IMR-90 (cell line): ENCODE measurements at regions not wholly inside any gene's neighbourhood (a gene's known extent, or its start where the extent isn't known, plus 50 kb on each side); places are given as distances from the start of the nearest gene placed in this dataset.

Source experiments
- ATAC-seq: fragments of 200-7000 bp; cut with Tn5 transposase; 2 replicates; pipeline ENCODE4 v1.9.1; 2020; ENCODE audit warnings: low read depth, mild to moderate bottlenecking, moderate library complexity
- BruUV-seq: library from RNA; stranded (reverse); fragments of 400-500 nt; replicated peaks from 2 replicates; lab custom pipeline; 2021; lab: Mats Ljungman, UMichigan
- CTCF ChIA-PET: fragments of 300-600 bp; formaldehyde crosslinking; extraction: SDS; loops from one replicate; lab custom pipeline; 2021; ENCODE audit warnings: antibody characterized with exemption; lab: Yijun Ruan, JAX
- POLR2A ChIA-PET: fragments of 300-600 bp; sonication (Branson Sonifier 250); formaldehyde crosslinking; loops from one replicate; lab custom pipeline; 2022; ENCODE audit warnings: antibody characterized with exemption; ENCODE audit not compliant: unreplicated experiment; lab: Charles Lee
- DNase-seq: peaks from one replicate; pipeline ENCODE4 v3.0.0; 2013
- H2AFZ ChIP-seq: replicated peaks from 2 replicates; pipeline ENCODE3; 2013; ENCODE audit warnings: low read length, mild to moderate bottlenecking; ENCODE audit not compliant: poor library complexity
- H2AK5ac ChIP-seq: 2 replicates; pipeline ENCODE4 v1.6.1; 2013; ENCODE audit warnings: low read depth, low read length, inconsistent platforms
- H2AK9ac ChIP-seq: replicated peaks from 2 replicates; pipeline ENCODE3; 2013; ENCODE audit warnings: mild to moderate bottlenecking, low read depth, low read length, moderate library complexity; ENCODE audit not compliant: poor library complexity
- H2BK120ac ChIP-seq: 2 replicates; pipeline ENCODE4 v1.6.1; 2013; ENCODE audit warnings: low read depth, low read length, inconsistent platforms
- H2BK15ac ChIP-seq: 3 replicates; pipeline ENCODE4 v1.6.1; 2013; ENCODE audit warnings: low read depth, low read length, inconsistent platforms
- H2BK20ac ChIP-seq: 2 replicates; pipeline ENCODE4 v1.6.1; 2013; ENCODE audit warnings: low read depth, mild to moderate bottlenecking, inconsistent platforms, low read length, moderate library complexity
- H2BK5ac ChIP-seq: 2 replicates; pipeline ENCODE4 v1.6.1; 2013; ENCODE audit warnings: mild to moderate bottlenecking, low read depth, low read length, inconsistent platforms; ENCODE audit not compliant: poor library complexity, severe bottlenecking
- H3K14ac ChIP-seq: replicated peaks from 2 replicates; pipeline ENCODE4 v1.6.1; 2013; ENCODE audit warnings: low read depth, low read length, inconsistent platforms
- H3K18ac ChIP-seq: 2 replicates; pipeline ENCODE4 v1.6.1; 2013; ENCODE audit warnings: low read depth, low read length, control low read depth
- H3K23ac ChIP-seq: 2 replicates; pipeline ENCODE4 v1.6.1; 2013; ENCODE audit warnings: low read depth, low read length, inconsistent platforms
- H3K27ac ChIP-seq: 2 replicates; pipeline ENCODE4 v1.5.1; 2013; ENCODE audit warnings: mild to moderate bottlenecking, control low read depth, low read length; ENCODE audit not compliant: insufficient read depth
- H3K27me3 ChIP-seq: 2 replicates; pipeline ENCODE4 v1.6.1; 2013; ENCODE audit warnings: low read length; ENCODE audit not compliant: control insufficient read depth, insufficient read depth
- H3K36me3 ChIP-seq: 2 replicates; pipeline ENCODE4 v1.6.1; 2013; ENCODE audit warnings: low read length, mixed read lengths; ENCODE audit not compliant: control insufficient read depth, insufficient read depth
- H3K4ac ChIP-seq: 2 replicates; pipeline ENCODE4 v1.6.1; 2013; ENCODE audit warnings: low read depth, low read length, inconsistent platforms
- H3K4me1 ChIP-seq: 2 replicates; pipeline ENCODE4 v1.6.1; 2013; ENCODE audit warnings: low read length, mixed read lengths; ENCODE audit not compliant: control insufficient read depth, insufficient read depth
- H3K4me2 ChIP-seq: 2 replicates; pipeline ENCODE4 v1.6.1; 2013; ENCODE audit warnings: low read depth, mild to moderate bottlenecking, control low read depth, low read length, moderate library complexity
- H3K4me3 ChIP-seq: 2 replicates; pipeline ENCODE4 v1.5.1; 2013; ENCODE audit warnings: low read depth, mild to moderate bottlenecking, control low read depth, low read length, moderate library complexity; ENCODE audit not compliant: insufficient read depth
- H3K56ac ChIP-seq: 2 replicates; pipeline ENCODE4 v1.6.1; 2013; ENCODE audit warnings: low read length, inconsistent platforms; ENCODE audit not compliant: insufficient read depth; ENCODE audit errors: extremely low read depth
- H3K79me1 ChIP-seq, 2 experiments: 2 replicates each; pipeline ENCODE4 v1.6.1; 2013; ENCODE audit warnings: low read length in 2 of 2, inconsistent platforms in 1 of 2, low read depth in 1 of 2
- H3K9ac ChIP-seq: 2 replicates; pipeline ENCODE4 v1.6.1; 2013; ENCODE audit warnings: low read depth, low read length, control low read depth
- H3K9me1 ChIP-seq: 2 replicates; pipeline ENCODE4 v1.6.1; 2013; ENCODE audit warnings: low read length, inconsistent platforms; ENCODE audit not compliant: insufficient read depth
- H3K9me3 ChIP-seq: 2 replicates; pipeline ENCODE4 v1.6.1; 2013; ENCODE audit warnings: low read length; ENCODE audit not compliant: control insufficient read depth, insufficient read depth
- H4K20me1 ChIP-seq: 2 replicates; pipeline ENCODE4 v1.6.1; 2013; ENCODE audit warnings: low read length, inconsistent platforms; ENCODE audit not compliant: insufficient read depth
- H4K5ac ChIP-seq: 2 replicates; pipeline ENCODE4 v1.6.1; 2013; ENCODE audit warnings: mild to moderate bottlenecking, low read depth, low read length, control low read depth
- H4K8ac ChIP-seq, 2 experiments: 2 replicates each; pipeline ENCODE4 v1.6.1; 2013; ENCODE audit warnings: low read depth in 2 of 2, low read length in 2 of 2, control low read depth in 1 of 2, inconsistent platforms in 1 of 2
- H4K91ac ChIP-seq: 2 replicates; pipeline ENCODE4 v1.6.1; 2013; ENCODE audit warnings: low read depth, low read length, inconsistent platforms; ENCODE audit not compliant: insufficient read depth
- FOS ChIP-seq: fragments of 150-350 bp; IDR thresholded peaks from 2 replicates; pipeline ENCODE4 v1.6.1; 2016; ENCODE audit warnings: low read depth, low read length
- WGBS, 2 experiments: methylation state at CpG; one replicate each; pipeline versions ENCODE4 v1.1.5 to v1.1.7; 2013; ENCODE audit warnings: missing lambda C conversion rate in 2 of 2; ENCODE audit not compliant: insufficient read length in 1 of 2; ENCODE audit errors: extremely low coverage in 2 of 2; 5-methylcytosine and 5-hydroxymethylcytosine counted together
- dilution Hi-C: fragments of 300-500 bp; cut with HindIII; formaldehyde crosslinking; loops from one replicate; pipeline ENCODE4 v1.14.3; 2018; ENCODE audit warnings: low sequenced_read_pairs; ENCODE audit not compliant: unreplicated experiment
- in situ Hi-C: fragments of 300-500 bp; cut with MboI; formaldehyde crosslinking; loops from 3 replicates; pipeline ENCODE4 v1.14.3; 2019; ENCODE audit warnings: low sequenced_read_pairs, inconsistent platforms, mixed read lengths
- intact Hi-C: fragments of 100-400 bp; cut with micrococcal nuclease; formaldehyde crosslinking; loops from 2 replicates; pipeline ENCODE4 v1.10.0; 2022

- no peaks in the 10 kb centered on the region for H3K79me1 ChIP-seq
- no peak overlapping the region for H3K4ac ChIP-seq
- no peak overlapping the region for H3K4me3 ChIP-seq
- no peaks in the 10 kb centered on the region for H3K4me1 ChIP-seq
- no peak overlapping the region for H2BK20ac ChIP-seq
- dilution Hi-C loops: no loop called here
- no peak overlapping the region for H4K8ac ChIP-seq
- no peak overlapping the region for H2AFZ ChIP-seq
- no peak for ATAC-seq
- no peaks in the 10 kb centered on the region for H3K27me3 ChIP-seq
- no peak overlapping the region for H3K9ac ChIP-seq
- H2BK120ac ChIP-seq: no peak overlapping the region
- WGBS, 2 experiments: 65% methylated on average over 2 of the region's 30 CpGs; no CpG with 5 or more reads in 1 of the 2 experiments
- H2BK5ac ChIP-seq: no peak overlapping the region
- ChIA-PET POLR2A (no interaction called here), CTCF (no interaction called here)
- no TSS peak for BruUV-seq
- intact Hi-C loops: no loop called here
- no peak overlapping the region for H3K18ac ChIP-seq
- no peak overlapping the region for H2AK9ac ChIP-seq
- H3K27ac ChIP-seq: no peak overlapping the region
- H2AK5ac ChIP-seq: no peak overlapping the region
- in situ Hi-C loops: no loop called here
- H3K23ac ChIP-seq: no peak overlapping the region
- no peak overlapping the region for H3K4me2 ChIP-seq
- no peak overlapping the region for H3K56ac ChIP-seq
- H3K14ac ChIP-seq: no peak overlapping the region
- no peak for TF ChIP-seq FOS
- no peak overlapping the region for H4K91ac ChIP-seq
- H3K9me3 ChIP-seq: peaks cover 15% of the 10 kb centered on the region
- H4K20me1 ChIP-seq: no peaks in the 10 kb centered on the region
- no peaks in the 10 kb centered on the region for H3K9me1 ChIP-seq
- no peak overlapping the region for H4K5ac ChIP-seq
- no peak overlapping the region for H2BK15ac ChIP-seq
- H3K36me3 ChIP-seq: no peaks in the 10 kb centered on the region
- no peak for DNase-seq
Measured at GRCh38 chr5:161165998-161166660, 314.1 kb upstream of the ATP10B start.
